ENCODE measurements at regions not wholly inside any gene's neighbourhood (a gene's known extent, or its start where the extent isn't known, plus 50 kb on each side); places are given as distances from the start of the nearest gene placed in this dataset.

DNA sequence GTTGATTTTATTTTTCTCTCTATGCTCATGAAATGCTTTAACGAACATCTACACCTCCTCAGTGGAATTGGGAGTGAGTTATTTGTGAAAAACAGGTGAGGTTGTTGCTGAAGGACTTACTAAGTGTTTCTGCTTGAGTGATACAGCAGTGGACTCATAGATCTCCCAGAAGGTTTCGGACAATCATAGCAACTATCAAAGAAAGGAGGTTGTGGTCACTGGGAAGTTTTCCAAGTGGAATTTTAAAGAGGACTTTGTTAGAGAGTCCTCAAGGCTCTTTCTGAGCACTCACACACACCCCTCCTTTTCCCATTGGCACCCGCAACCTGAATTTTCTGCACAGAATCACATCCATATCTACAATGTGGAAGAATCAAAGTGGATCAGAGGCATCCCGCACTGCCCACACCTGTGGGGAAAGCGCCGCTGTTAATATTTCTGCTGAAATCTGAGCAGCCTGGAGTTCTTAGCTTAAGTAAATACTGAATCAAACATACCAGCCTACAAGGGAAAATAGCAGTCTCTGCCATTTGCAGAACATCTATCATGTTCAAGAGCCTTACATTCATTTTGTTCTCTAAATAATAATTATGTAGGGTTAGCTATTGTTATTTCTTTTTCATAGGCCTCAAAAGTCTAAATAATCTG lies 719.4 kb downstream of the DIAPH3 start:
- no peak overlapping the region for H3K4me3 ChIP-seq (replicated peaks in 1 of 2; ENCODE audit: low read depth in 2 of 2, low read length in 2 of 2)
- no peak for DNase-seq (ENCODE audit: low read depth in 2 of 2)
- TF ChIP-seq, protein P1, sequence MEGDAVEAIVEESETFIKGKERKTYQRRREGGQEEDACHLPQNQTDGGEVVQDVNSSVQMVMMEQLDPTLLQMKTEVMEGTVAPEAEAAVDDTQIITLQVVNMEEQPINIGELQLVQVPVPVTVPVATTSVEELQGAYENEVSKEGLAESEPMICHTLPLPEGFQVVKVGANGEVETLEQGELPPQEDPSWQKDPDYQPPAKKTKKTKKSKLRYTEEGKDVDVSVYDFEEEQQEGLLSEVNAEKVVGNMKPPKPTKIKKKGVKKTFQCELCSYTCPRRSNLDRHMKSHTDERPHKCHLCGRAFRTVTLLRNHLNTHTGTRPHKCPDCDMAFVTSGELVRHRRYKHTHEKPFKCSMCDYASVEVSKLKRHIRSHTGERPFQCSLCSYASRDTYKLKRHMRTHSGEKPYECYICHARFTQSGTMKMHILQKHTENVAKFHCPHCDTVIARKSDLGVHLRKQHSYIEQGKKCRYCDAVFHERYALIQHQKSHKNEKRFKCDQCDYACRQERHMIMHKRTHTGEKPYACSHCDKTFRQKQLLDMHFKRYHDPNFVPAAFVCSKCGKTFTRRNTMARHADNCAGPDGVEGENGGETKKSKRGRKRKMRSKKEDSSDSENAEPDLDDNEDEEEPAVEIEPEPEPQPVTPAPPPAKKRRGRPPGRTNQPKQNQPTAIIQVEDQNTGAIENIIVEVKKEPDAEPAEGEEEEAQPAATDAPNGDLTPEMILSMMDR (IDR thresholded peaks at IDR 0.05; ENCODE audit: low read depth, low read length) = no peak

DNA sequence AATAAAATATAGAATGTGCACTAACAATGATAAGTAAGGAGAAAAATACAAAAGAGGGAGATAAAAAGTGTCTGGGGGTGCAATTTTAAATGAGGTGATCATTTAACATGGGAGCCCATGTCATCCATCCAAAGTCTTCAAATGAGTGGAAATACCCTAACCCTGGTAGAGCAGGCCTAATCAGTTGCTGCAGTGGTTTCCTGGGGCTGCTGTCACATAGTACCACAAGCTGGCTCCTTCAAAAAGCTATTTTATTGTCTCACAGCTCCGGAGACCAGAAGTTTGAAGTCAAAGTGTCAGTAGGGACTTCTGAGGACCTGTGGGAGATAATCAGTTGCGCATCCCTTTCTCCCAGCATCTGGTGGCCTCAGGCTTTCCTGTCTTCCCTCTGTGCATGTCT lies 717.9 kb downstream of the DIAPH3 start:
- no peak overlapping the region for H3K4me3 ChIP-seq (replicated peaks in 1 of 2; ENCODE audit: low read depth in 2 of 2, low read length in 2 of 2)
- TF ChIP-seq, protein P1 (IDR thresholded peaks at IDR 0.05; ENCODE audit: low read depth, low read length) = no peak
- DNase-seq (ENCODE audit: low read depth in 2 of 2) = no peak

DNA sequence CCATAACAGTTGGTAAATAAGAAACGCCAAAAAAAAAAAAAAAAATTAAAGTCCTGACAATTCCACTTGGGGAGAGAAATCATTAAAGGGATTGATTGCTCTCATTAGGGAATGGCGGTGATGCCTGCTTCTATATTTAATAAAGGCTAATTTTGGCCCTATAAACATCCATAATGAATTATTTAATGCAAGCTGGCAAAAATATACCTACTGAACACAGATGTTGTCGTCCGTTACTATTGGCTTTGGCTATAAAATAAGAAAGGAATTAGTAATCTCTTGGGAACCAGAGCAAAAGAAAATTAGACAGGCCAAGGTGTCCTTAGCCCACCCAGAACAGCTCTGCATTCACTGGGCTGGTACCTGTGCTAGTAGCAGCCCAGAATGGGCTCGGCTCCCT lies 717.3 kb downstream of the DIAPH3 start:
- TF ChIP-seq, protein P1 (IDR thresholded peaks at IDR 0.05; ENCODE audit: low read depth, low read length) = no peak
- no peak for DNase-seq (ENCODE audit: low read depth in 2 of 2)
- no peak overlapping the region for H3K4me3 ChIP-seq (replicated peaks in 1 of 2; ENCODE audit: low read depth in 2 of 2, low read length in 2 of 2)

DNA sequence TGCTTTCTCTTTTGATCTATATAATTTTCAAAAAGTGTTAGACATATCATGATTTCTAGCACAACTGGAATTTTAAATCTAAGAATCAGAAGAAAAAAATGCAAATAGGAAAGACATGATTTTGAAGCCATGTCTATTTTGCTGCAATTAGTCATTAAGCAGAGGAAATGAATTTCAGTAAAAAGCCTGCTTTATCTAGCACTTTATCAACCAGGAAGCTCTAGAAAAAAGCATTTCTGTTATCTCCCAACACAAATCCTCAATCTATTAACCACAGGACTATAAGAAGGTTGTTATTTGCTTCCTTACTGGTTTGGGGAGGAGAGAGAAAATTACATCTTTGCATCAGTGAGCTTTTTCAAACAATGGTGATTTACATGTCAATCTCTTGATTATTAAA lies 716.7 kb downstream of the DIAPH3 start:
- TF ChIP-seq, protein P1 (IDR thresholded peaks at IDR 0.05; ENCODE audit: low read depth, low read length) = no peak
- DNase-seq (ENCODE audit: low read depth in 2 of 2) = no peak
- H3K4me3 ChIP-seq (replicated peaks in 1 of 2; ENCODE audit: low read depth in 2 of 2, low read length in 2 of 2) = no peak overlapping the region

DNA sequence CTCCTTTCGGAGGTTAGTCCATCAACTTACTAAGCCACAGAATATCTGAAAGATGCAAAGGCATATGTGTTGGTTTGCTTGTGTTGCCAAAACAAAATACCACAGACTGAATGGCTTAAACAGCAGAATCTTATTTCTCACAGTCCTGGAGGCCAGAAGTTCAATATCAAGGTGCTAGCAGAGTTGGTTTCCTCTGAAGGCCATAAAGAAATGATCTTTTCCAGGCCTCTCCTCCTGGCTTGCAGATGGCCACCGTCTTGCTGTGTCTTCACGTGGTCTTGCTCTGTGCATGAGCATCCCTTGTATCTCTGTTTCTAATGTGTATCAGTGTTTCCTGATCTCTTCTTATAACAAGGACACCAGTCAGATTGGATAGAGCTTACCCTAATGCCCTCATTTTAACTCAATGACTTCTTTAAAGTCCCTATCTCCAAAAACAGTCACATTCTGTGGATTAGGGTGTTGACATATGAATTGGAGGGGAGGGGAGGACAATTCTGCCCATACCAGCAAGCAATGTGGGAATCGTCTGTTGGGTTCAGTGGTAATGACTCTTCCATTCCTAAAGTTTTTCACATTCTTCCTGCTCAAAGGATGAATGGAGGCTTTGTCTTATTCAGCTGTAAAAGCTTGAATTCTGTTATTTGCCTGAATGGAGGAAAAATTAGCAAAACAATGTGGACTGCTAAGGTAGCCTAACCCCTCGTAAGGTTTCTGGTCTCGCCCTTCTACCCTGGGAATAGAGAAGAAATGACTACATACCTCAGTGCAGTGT lies 715.7 kb downstream of the DIAPH3 start:
- TF ChIP-seq, protein P1 (IDR thresholded peaks at IDR 0.05; ENCODE audit: low read depth, low read length) = no peak
- DNase-seq (ENCODE audit: low read depth in 2 of 2) = peak; percentile 41 to 46
- no peak overlapping the region for H3K4me3 ChIP-seq (replicated peaks in 1 of 2; ENCODE audit: low read depth in 2 of 2, low read length in 2 of 2)

DNA sequence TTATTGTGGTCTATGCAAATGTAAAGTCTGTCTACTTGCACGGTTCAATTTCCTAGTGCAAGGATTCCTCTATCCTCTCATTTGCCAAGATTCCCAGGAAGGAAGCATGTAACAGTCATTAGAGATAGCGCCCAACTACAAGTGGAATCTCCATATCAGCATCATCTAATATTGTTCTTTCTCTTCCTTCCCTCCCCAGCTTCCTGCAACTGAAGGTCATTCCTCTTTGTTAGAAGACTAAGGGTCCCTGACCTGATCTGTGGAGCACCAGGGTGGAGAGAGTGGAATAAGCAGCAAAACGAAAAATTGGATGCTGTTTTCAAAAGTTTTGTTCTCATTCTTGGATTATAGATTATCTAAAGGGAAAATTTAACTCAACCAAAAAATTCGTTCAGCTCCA lies 714.0 kb downstream of the DIAPH3 start:
- DNase-seq (ENCODE audit: low read depth in 2 of 2) = no peak
- H3K4me3 ChIP-seq (replicated peaks in 1 of 2; ENCODE audit: low read depth in 2 of 2, low read length in 2 of 2) = no peak overlapping the region
- TF ChIP-seq, protein P1 (IDR thresholded peaks at IDR 0.05; ENCODE audit: low read depth, low read length) = no peak
